Calu3 (cell line): ENCODE measurements at regions not wholly inside any gene's neighbourhood (a gene's known extent, or its start where the extent isn't known, plus 50 kb on each side); places are given as distances from the start of the nearest gene placed in this dataset.

Experiments
- BruUV-seq: library from RNA; stranded (reverse); fragments of 400-500 nt; replicated peaks from 2 replicates; lab custom pipeline; 2021; lab: Mats Ljungman, UMichigan
- CTCF ChIA-PET: fragments of 300-600 bp; sonication (Branson Sonifier 250); formaldehyde crosslinking; loops from one replicate; lab custom pipeline; 2022; ENCODE audit warnings: antibody characterized with exemption; lab: Charles Lee
- DNase-seq: peaks from one replicate; pipeline ENCODE4 v3.0.0; 2022
- H3K27ac Mint-ChIP-seq: one replicate; pipeline ENCODE4 v1.8.0; 2022; ENCODE audit warnings: mixed read lengths; ENCODE audit not compliant: unreplicated experiment
- H3K27me3 Mint-ChIP-seq: one replicate; pipeline ENCODE4 v1.8.0; 2022; ENCODE audit warnings: mixed read lengths; ENCODE audit not compliant: unreplicated experiment
- H3K36me3 Mint-ChIP-seq: one replicate; pipeline ENCODE4 v1.8.0; 2022; ENCODE audit warnings: mild to moderate bottlenecking, moderate library complexity, mixed read lengths; ENCODE audit not compliant: insufficient read depth, unreplicated experiment
- H3K4me1 Mint-ChIP-seq: one replicate; pipeline ENCODE4 v1.8.0; 2022; ENCODE audit warnings: mild to moderate bottlenecking, low read depth, mixed read lengths; ENCODE audit not compliant: unreplicated experiment
- H3K4me3 Mint-ChIP-seq: one replicate; pipeline ENCODE4 v1.8.0; 2022; ENCODE audit warnings: mild to moderate bottlenecking, low read depth, moderate library complexity, mixed read lengths; ENCODE audit not compliant: unreplicated experiment
- H3K9me3 Mint-ChIP-seq: one replicate; pipeline ENCODE4 v1.8.0; 2022; ENCODE audit warnings: low read depth, mixed read lengths; ENCODE audit not compliant: unreplicated experiment
- intact Hi-C: fragments of 100-400 bp; cut with micrococcal nuclease; formaldehyde crosslinking; loops from one replicate; pipeline ENCODE4 v1.10.0; 2022; ENCODE audit not compliant: unreplicated experiment
- TF ChIP-seq, protein P1 (sequence below): fragments of 200-600 bp; IDR thresholded peaks from one replicate; pipeline ENCODE4 v1.8.0; 2022; ENCODE audit warnings: antibody characterized with exemption; ENCODE audit not compliant: unreplicated experiment

DNA sequence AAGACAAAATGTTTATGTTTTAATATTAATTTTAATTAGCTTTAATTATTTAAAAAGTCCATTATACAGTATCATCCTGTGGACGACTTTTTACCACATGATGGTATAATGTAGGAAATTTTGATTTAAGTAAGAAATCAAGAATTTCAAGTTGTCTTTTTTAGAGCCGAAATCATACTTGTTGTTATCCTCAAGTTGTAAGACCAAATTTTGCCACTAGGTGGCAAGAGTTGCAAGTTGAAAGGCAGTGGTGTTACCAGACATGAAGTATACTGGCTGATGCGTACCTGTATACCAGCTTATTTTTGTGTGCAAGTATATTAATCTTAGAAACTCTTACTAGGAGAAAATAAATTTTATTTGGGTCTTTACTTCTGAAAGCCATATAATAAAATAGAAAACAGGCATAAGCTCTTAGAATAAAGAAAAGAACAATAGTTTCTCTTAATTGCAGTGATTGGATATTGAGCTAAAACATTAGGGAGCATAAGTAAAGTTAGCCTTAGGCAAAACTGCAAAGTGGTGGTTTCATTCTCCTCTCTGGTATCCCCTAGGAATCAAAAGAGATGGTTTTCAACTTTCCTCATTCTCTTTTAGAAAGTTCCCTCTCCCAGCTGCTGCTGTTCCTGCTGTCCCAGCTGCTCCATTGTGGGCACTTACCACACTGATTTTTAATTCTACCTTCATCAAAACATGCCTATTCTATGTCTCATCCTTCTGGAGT, 118.0 kb upstream of the WDFY3 start:
- no peaks in the 10 kb centered on the region for H3K36me3 Mint-ChIP-seq
- intact Hi-C loops: loop anchor here (2.0 to 5.0 kb wide), 2 partner anchors 286 to 663 kb away; no protein-coding TSS in a partner anchor
- H3K4me1 Mint-ChIP-seq: no peaks in the 10 kb centered on the region
- H3K9me3 Mint-ChIP-seq: peaks cover 3% of the 10 kb centered on the region
- CTCF ChIA-PET: interaction anchor here (0.6 to 1.3 kb wide), 2 partner anchors 18 to 663 kb away, joined by 3 read pairs; no protein-coding TSS in a partner anchor
- TF ChIP-seq, protein P1, sequence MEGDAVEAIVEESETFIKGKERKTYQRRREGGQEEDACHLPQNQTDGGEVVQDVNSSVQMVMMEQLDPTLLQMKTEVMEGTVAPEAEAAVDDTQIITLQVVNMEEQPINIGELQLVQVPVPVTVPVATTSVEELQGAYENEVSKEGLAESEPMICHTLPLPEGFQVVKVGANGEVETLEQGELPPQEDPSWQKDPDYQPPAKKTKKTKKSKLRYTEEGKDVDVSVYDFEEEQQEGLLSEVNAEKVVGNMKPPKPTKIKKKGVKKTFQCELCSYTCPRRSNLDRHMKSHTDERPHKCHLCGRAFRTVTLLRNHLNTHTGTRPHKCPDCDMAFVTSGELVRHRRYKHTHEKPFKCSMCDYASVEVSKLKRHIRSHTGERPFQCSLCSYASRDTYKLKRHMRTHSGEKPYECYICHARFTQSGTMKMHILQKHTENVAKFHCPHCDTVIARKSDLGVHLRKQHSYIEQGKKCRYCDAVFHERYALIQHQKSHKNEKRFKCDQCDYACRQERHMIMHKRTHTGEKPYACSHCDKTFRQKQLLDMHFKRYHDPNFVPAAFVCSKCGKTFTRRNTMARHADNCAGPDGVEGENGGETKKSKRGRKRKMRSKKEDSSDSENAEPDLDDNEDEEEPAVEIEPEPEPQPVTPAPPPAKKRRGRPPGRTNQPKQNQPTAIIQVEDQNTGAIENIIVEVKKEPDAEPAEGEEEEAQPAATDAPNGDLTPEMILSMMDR: peak; percentile 46
- H3K27ac Mint-ChIP-seq: no peak overlapping the region
- H3K27me3 Mint-ChIP-seq: no peaks in the 10 kb centered on the region
- DNase-seq: peak; percentile 54
- BruUV-seq: no TSS peak
- H3K4me3 Mint-ChIP-seq: no peak overlapping the region

DNA sequence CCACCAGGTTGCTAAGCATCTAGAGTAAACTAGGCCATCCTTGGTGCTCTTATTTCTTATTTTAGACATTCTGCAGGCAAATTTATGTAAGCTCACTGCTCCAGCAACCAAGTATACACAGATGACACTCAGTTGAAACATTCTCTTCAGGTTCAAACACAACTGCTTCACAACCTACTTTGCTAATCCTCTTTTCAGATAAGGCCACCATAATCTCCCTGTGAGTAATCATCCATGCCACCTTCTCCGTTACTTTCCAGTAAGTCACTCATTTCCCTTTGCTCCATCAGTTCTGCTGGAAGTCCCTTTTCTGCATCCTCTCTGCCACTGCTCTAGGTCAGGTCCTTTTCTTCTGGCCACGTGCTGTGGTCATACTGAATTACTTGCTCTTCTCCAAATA, 120.2 kb upstream of the WDFY3 start:
- Mint-ChIP-seq H3K27ac (no peak overlapping the region), H3K27me3 (no peaks in the 10 kb centered on the region), H3K4me1 (no peaks in the 10 kb centered on the region), H3K4me3 (no peak overlapping the region), H3K9me3 (peaks cover 6% of the 10 kb centered on the region), H3K36me3 (no peaks in the 10 kb centered on the region)
- no peak for DNase-seq
- intact Hi-C loops: no loop called here
- TF ChIP-seq, protein P1: no peak
- CTCF ChIA-PET: no interaction called here
- BruUV-seq: no TSS peak

DNA sequence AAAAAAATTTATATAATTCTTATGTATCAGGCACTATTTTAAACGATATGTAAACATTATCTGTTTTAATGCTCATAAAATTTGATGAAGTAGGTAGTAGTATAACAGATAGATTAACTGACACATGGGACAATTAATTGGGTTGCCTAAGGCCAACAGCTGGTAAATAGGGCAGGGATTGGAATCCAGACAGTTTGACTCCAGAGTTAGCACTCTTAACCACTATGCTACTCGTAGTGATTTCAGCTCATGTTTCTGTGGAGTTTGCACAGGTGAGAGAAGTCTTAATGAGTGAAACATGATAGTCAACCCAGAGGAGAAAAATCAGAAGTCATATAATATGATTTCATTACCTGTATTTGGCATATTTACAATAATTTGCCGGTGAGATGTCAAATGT, 126.0 kb upstream of the WDFY3 start:
- TF ChIP-seq, protein P1: no peak
- CTCF ChIA-PET: no interaction called here
- no TSS peak for BruUV-seq
- intact Hi-C loops: no loop called here
- no peak overlapping the region for H3K27ac Mint-ChIP-seq
- no peaks in the 10 kb centered on the region for H3K27me3 Mint-ChIP-seq
- peaks cover 6% of the 10 kb centered on the region for H3K9me3 Mint-ChIP-seq
- H3K4me3 Mint-ChIP-seq: no peak overlapping the region
- no peak for DNase-seq
- H3K36me3 Mint-ChIP-seq: no peaks in the 10 kb centered on the region
- H3K4me1 Mint-ChIP-seq: no peaks in the 10 kb centered on the region

DNA sequence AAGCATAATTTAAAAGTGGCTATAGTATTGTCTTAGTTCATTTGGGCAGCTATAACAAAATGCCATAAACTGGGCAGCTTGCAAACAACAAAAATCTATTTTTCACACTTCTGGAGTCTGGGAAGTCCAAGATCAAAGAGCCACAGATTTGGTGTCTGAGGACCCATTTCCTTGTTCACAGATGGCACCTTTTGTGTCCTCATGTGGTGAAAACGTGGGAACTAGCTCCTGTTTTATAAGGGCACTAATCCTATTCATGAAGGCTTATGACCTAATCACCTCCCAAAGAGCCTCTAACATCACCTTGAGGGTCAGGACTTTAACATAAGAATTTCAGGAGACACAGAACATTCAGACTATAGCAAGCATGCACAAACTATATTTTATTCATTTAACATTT, 126.5 kb upstream of the WDFY3 start:
- no TSS peak for BruUV-seq
- no peak for DNase-seq
- CTCF ChIA-PET: no interaction called here
- Mint-ChIP-seq H3K4me3 (no peak overlapping the region), H3K27ac (no peak overlapping the region), H3K4me1 (no peaks in the 10 kb centered on the region), H3K9me3 (peaks cover 6% of the 10 kb centered on the region), H3K27me3 (no peaks in the 10 kb centered on the region), H3K36me3 (no peaks in the 10 kb centered on the region)
- intact Hi-C loops: no loop called here
- TF ChIP-seq, protein P1: no peak
